Inflammatory macrophage treated with lipopolysaccharide for 1 hour (primary cell): ENCODE measurements at regions not wholly inside any gene's neighbourhood (a gene's known extent, or its start where the extent isn't known, plus 50 kb on each side); places are given as distances from the start of the nearest gene placed in this dataset.

Experiments
- DNase-seq, 2 donors: peaks; one replicate each; pipeline ENCODE4 v3.0.0-alpha.2; 2020 to 2022

DNA sequence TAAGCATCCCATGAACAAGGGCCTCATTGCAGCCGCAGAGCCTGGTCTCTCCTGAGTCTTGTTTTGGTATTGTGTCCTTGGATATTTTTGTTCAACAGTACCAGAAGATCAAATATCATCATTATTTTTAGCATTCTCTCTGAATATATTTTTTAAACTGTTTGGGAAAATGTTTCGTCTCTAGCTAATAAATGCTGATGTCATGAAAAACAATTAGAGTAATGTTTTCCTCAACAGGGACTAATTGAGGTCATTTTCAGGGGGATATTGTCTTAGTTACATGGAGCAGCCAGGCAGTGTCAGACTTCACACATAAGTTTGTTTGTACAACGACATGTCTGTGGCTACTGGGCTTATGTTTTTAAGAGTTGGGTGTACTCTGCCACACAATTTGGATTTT lies 805.3 kb upstream of the SOX9 start:
- no peak for DNase-seq

DNA sequence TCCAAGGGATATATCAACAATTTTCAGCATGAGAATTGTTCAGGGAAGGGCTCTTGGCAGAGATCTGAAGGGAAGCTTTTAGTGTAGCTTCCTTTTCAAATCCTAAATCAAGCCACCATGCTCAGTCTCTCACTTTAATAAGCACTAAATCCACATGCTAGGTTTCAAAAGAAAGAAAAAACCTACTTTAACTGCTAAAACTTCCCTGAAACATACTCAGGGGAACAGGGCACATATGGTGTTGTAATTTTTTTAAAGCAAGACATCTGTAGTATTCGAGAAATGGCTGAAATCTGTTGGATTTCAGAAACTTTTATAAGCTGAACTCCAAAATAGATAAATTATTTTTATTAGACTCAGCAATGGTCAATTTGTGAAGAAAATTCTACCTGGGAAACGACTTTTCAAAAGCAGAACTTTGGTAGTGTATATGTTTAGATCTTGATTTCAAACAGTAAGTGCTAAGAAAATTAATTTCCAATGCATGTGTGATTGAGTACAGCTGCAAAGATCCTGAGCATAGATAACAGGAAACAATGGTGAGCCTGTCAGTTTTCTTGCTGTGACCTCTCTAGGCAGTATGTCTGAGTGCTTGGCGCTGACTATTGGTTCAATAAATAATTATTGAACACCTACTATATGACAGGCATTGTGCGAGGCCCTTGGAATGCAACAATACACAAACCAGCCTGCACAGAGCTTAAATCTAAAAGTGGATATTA lies 804.5 kb upstream of the SOX9 start:
- DNase-seq, result no peak

DNA sequence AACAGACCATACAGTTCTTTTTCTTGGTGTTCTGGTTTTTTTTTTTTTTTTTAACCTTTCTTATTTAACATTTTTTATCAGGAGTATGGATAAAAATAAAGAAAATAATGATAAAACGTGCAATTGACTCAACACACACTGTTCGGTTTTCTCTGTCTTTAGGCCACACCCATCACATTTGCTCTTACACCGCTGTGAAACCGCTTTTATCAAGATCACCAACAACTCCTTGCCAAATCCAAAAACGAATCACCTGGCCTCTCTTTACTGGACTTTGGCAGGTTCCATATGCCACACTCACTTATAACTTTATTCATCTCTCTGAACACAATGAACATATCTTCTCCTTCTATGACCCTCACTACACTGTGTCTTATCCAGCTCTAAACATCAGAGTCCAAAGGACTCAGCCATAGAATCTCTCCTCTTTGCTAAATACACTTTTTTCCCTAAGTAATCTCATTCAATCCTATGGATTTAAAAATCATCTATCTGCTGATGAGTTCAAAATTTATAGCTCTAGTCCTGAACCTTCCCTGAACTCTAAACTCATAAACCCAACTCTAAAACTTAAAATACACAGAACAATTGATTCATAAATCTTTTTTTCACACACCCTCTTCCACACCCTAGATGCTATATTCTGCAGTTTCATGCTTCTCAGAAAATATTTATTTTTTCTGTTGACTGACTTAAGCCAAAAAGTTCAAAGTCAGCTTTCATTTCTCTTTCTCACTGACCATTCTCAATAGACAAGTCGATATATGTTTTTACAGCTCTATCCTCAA lies 800.6 kb upstream of the SOX9 start:
- no peak for DNase-seq

DNA sequence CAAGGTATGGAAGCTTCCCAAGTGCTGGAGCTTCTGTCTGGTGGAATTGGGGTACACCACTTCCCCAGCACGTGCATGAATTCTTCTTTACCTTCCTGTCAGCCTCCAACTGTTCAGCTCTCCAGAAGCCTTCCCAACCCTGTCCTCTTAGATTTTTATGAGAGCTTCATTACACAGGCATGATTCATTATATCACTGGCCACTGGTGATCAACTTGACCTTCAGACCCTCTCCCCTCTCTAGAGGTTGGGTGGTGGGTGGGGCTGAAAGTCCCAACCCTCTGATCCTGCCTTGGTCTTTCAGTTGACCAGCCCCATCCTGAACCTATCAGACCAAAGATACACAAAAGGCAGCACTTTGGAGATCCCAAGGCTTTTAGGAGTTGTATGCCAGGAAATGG lies 795.7 kb upstream of the SOX9 start:
- DNase-seq, result no peak

DNA sequence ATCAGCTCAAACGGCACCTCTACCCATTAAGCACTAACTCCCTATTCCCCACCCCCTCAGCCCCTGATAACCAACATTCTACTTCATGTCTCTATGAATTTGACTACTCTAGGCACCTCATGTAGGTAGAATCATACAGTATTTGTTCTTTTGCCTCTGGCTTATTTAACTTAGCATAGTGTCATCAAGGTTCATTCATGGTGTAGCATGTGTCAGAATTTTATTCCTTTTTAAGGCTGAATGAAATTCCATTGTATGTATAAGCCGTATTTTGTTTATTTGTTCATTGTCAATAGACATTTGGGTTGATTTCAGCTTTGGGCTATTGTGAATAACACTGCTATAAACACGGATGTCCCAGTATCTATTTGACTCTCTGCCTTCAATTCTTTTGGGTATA lies 794.9 kb upstream of the SOX9 start:
- no peak for DNase-seq

DNA sequence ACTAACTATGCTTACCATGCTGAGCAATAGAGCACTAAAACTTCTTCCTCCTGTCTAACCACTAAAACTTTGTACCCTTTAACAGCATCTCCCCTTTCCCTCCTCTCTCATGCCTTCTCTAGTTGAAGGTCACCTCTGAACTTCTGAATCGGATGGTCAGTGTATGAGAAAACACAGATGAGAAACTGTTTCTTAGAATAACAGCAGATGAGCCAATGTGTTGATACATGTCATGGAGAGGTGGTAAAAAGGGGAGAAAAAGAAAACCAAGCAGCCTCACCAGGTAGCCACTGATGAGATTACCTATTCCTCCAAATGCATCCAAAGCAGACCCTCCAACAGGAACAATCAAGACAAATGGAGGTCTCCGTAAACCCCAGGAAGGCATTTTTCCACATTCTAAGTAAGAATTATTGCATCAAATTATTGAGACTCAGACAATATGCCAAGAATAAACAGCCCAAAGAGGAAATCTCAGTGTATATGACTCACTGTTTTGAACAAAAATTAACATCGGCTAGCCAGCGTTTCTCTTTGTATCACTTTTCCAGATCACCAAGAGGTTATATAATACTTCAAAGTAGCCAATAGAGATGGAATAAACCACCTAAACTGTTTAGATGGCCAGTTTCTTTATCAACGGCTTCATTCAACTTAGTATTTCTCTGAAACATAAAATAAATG lies 793.3 kb upstream of the SOX9 start:
- no peak for DNase-seq

DNA sequence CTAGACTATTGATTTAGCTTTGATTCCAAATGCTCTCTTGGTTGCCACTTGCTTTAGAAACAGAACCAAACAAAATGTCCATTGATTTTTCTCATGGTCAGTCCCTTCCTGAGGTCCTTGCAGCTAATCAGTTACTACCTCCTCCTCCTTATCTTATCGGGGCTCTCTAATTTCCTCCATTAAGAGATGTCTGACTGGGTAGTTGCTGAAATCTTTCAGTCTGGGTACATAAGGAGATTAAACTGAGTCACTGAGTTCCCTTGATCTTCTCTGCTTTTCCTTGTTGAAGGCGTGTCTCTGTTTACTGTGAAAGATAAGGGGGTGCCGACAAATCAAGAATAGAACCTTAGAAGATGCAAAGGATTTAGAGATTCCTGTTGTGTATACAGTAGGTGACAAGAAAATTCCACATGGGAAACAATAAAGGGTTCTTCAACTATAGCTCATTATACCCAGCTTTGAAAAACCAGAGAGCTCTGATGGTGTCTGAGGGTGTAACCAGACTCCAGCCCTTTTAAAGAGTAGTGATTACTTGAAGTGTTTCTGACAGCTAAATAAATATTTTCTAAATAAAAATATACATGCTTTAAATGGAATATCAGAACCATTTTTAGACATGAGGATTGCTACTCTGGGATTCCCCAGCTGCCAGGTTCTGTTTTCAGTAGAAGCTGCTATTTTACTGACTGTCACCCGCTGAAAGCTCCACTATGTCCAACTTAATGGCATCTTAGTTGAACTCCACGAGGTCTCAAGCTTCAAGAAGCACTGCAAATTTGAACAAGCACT lies 791.3 kb upstream of the SOX9 start:
- DNase-seq, result no peak

DNA sequence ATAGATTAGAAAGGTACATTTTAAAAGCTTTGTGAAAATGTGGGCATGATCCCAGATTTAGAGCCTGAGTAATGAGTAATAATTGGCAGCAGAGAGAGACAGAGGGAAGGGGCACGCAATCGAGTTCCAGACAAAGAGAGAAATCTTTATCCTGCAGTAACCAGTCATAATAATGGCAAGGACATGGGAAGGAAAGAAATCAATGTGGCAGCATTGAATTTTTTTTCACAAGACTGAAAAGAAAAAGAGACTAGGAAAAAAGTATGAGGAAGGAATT lies 790.8 kb upstream of the SOX9 start:
- DNase-seq, result no peak

DNA sequence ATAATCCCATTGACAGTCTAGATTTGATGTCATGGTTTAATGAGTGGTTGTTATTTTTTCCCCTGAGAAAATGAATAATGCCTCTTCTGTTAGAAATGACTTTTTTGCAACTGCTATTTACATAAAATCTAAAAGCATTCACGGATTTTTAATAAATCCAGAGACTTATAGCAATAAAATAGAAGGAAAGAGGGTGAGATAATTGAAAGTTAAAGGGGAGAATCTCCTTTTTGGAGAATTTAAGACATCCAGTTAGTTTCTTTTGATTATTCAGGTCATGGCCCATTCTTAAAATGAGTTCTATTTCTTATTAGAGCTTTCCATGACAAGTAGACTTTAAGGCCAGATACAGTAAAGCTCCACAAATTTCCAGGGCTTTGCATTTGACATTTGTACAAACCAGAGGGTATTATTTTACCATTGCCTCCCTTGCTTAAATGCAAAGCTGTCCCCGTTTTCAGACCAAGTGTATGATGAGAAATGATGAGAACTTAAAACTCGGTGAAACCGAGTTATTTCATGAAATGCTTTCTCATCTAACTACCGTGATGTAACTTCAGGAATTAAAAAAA lies 789.0 kb upstream of the SOX9 start:
- DNase-seq, result no peak

DNA sequence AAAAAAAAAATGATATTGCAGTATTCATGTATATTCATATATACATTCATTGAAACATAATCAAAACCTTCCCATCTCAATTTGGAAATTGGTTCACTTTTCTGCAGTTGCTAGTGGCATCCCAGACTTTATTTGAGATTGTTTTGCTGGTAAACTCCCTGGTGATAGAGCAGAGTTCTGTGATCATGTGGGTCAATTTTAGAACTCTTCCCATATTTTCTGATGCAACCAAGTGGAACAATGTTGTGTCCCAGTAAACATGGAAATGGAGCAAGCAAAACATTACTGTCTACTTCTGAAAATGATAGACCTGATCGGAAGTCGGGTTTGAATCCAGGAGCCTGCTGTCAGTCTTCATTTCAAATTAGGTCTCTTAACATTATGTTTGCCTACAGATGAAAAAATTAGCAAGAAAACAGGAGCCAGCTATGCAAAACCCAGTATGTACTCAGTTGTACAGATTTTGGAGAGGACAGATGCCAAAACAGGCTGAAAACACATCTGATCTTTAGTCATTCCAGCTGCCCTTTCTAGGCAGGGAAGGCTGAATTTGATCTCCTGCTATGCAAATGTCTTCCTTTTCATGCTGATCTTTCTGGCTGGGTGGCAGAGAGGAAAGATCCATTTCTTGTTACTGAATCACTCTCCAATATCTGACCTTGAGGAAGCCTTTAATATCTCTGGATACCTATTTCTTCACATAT lies 786.6 kb upstream of the SOX9 start:
- no peak for DNase-seq

DNA sequence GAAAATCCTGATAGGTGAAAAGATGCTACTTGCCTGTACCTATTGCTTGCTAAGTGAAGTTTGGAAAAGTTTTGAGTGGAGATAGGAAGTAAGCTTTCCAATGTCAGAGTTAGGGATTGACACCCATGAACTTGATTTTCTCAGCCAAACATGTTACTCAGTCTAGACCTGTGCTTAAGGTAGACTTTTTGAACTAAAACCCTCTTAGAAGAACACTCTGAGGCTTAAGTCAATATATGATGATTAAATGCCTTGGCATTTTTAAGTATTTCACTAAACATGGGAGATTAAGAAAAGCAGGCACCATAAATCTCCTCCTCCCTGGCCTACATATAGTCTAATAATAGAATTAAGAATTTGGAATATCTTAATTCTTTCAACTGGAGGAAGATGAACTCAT lies 785.6 kb upstream of the SOX9 start:
- DNase-seq, result no peak

DNA sequence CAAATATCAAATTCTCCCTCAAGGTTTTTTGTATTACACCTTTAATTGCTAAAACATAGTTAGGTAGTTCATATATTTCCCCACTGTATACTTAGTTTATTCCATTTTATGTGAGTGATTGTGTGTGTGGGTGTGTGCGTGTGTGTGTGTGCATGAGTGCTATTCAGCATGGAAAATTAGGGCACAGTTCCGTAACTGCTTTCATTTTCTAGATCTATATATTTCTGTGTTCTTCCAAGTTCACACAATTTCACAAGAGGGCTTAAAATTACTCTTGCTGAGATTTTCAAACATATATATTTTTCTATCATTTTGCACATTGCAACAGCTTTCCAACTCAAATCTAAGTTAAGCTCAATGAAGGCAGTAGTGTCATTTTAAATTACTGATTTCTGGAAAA lies 782.9 kb upstream of the SOX9 start:
- no peak for DNase-seq

DNA sequence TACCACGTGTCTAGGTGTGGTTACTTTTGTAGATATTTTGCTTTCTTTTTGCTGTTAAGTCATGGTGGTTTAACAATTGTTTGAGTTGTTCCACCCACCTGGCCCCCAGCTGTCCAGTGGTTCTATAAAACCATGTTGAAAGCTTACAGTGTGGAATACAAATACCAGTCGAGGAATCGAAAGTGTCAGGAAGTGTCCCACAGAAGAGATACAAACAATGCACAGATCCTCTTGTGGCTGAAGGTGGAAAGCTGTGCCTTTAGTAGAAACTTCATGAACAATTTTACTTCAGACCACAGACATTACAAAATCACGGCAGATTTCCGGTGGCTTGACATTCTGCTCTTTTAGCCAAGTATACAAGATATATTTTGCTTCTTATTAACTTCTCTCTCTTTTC lies 782.4 kb upstream of the SOX9 start:
- DNase-seq, result no peak

DNA sequence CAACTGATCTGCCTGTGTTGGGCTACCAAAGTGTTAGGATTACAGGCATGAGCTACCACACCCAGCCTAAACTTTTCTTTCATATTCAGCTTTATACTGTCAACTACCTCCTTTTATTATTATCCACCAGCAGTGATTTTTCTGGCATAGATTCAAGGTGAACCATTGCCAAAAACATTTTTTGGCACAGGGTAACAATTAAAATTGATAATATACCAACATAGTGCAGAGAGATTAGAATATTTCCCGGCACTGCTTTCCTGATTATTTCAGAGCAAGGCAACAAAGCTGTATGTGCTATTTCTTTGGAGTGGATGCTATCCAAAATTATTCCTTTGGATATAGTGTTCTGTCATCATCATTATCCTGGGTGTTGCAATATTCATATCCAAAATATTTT lies 781.6 kb upstream of the SOX9 start:
- DNase-seq, result no peak

DNA sequence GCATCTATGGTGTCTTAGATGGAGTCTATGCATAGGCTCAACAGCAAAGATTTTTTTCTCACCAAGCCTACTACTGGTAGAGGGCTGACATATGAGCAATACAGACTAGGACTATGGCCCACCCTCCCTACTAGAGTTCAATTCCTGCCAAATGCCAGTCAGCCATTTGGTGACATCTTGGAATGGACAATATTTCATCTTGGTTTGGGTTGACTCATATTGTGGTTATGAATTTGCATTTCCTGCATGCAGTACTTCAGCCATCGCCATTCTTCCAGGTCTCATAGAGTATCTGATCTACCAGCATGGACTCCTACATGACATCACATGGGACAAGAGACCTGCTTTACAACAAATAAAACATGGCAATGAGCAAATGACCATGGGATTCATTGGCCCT lies 778.1 kb upstream of the SOX9 start:
- no peak for DNase-seq

DNA sequence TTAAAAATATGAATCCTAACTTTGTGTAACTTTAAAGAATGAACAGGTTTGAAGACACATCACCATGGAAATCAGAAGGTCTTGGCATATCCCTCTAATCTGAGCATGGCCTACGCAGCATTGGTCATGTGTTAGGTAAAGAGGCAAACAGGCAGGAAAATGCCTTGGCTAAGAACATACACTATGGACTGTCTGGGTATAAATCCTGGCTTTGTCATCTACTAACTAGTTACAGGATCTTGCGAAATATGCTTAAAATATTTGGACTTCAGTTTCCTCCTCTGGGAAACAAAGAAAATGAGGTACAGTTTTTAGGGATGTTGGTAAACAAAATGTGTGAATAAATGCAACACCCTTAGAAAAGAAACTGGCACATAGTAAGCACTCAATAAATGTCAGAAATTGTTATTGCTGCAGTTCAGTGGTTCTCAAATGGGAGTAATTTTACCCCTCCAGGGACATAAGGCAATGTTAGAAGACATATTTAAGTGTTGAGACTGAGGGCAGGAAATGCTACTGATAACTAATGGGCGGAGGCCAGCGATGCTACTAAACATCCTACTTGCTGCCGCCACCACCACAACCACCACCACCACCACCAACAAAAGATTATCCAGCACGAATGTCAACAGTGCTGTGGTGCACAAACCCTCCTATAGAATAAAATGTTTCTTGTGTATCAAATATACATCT lies 770.8 kb upstream of the SOX9 start:
- no peak for DNase-seq

DNA sequence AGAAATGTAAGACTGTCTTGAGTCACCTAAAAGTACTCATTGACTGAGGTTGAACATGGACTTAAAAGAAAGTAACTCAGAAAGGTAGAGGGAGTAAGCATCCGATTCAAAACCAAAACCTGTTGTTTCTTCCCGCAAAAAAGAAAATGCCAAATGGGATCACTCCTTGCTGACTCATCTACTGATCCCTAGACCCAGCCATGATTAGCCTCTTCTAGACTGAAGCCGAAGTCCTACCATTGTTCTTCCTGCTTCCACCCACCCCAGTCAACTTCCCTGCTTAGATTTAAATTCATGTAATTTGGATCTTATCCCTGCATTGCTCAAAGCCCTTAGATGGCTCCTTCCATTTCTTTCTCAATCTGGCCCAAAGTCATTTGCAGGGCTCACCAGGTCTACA lies 760.5 kb upstream of the SOX9 start:
- no peak for DNase-seq

DNA sequence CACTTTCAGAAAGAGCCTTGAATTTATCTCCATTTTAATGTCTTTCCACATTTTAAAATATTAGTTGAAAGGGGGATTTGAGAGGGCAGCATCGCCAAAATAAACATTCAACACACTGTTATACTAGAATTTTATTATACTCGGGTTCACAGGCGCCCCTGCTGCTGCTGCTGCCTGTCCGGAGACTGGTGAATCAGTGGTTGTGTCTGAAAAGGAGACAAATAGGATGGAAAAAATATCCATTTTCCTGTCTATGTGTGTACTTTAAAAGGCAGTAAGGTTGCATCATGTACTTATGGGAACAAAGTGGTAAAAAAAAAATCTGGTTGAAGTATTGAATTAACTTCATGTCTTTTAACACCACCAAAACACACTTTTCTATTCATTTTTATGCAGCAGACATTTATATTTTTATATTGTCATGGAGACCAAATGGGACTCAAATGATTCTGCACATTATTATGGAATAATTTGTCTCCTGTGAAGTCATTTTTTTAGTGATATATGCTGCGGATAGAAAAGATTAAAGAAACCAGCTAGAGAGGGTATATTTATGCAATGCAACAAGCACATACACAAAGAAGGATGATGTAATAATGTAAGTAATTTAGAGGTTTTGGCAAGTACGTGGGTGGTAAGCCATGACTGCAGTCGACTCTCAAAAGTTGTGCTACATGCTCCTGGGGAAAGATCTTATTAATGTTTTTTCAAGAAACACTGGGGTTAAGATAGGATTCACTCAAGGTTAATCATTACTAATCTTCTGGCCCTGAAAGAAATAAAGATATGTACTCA lies 759.0 kb upstream of the SOX9 start:
- DNase-seq, result no peak

DNA sequence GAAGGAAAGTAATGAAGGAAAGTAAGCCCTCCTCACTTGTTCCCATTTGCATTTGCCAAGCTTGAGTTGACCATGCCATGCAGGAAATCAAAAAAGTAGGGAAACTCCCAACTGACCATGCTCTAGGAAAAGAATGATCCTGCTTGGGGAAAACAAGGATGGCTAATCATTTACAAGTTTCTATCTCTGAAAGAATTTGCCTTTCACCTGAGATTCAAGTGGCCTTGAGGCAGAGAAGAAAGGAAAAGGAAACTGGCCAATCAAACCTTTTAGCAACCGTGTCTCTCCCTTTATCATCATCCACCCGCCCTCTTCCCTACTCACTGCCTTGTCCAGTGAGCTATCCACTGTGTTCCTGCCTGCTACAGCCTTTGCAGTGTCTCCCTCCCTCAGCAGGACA lies 757.2 kb upstream of the SOX9 start:
- DNase-seq, result no peak

DNA sequence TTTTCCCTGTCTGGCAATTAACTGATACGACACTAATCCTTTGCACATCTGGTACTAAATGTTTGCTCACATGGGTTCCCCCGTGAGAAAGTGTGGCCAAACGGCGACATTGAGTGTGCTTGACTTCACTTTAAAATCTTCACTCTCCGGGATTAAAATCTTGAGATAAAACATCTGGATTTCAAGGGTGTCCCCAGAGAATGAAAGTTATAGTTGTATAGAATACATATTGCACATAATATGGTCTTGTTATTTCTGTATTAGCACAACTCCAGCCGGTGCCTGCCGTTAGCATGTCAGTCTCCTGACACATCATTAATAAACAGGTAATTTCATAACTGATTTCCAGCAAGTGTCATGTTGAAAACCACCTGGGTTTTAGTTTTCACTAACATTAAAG lies 749.0 kb upstream of the SOX9 start:
- no peak for DNase-seq

DNA sequence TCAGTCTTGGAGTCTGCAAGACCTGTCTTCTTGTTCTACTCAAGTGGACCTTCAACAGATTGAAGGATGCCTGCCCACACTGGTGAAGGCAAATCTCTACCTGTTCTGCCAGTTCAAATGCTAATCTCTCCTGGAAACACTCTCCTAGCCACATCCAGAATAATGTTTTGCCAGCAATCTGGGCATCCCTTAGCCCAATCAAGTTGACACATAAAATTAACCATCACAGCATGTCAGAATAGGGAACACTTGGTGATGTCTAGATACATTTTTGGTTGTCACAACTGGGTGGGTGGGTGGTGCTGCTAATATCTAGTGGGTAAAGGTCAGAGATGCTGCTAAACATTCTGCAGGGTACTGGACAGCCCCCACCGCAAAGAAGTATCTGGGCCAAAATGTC lies 744.9 kb upstream of the SOX9 start:
- no peak for DNase-seq
